Liver (tissue), 8 donors: ENCODE measurements at regions not wholly inside any gene's neighbourhood (a gene's known extent, or its start where the extent isn't known, plus 50 kb on each side); places are given as distances from the start of the nearest gene placed in this dataset.

Experiments
- DNase-seq: peaks from one replicate; pipeline ENCODE4 v3.0.0-alpha.2; 2017; ENCODE audit warnings: low spot score
- H3K27ac ChIP-seq, 2 donors: one replicate each; pipeline ENCODE4 v1.7.0; 2013; ENCODE audit warnings: inconsistent platforms in 2 of 2, low read length in 2 of 2, control low read depth in 1 of 2, low read depth in 1 of 2, mild to moderate bottlenecking in 1 of 2
- H3K27me3 ChIP-seq, 4 donors: one replicate each; pipeline versions ENCODE4 v1.6.1 to v1.7.0; 2013; ENCODE audit warnings: low read length in 3 of 4, inconsistent platforms in 1 of 4, mild to moderate bottlenecking in 1 of 4, moderate library complexity in 1 of 4; ENCODE audit not compliant: control insufficient read depth in 4 of 4, insufficient read depth in 4 of 4
- H3K36me3 ChIP-seq, 4 donors: one replicate each; pipeline versions ENCODE4 v1.6.1 to v1.7.0; 2013; ENCODE audit warnings: low read length in 3 of 4, mild to moderate bottlenecking in 3 of 4, low read depth in 1 of 4, moderate library complexity in 1 of 4; ENCODE audit not compliant: control insufficient read depth in 4 of 4, insufficient read depth in 3 of 4
- H3K4me1 ChIP-seq, 4 donors: one replicate each; pipeline versions ENCODE4 v1.6.1 to v1.7.0; 2013; ENCODE audit warnings: low read length in 3 of 4, mild to moderate bottlenecking in 3 of 4, moderate library complexity in 1 of 4; ENCODE audit not compliant: control insufficient read depth in 4 of 4, insufficient read depth in 4 of 4
- H3K4me3 ChIP-seq, 3 donors: one replicate each; pipeline versions ENCODE4 v1.6.1 to v1.7.0; 2013; ENCODE audit warnings: low read length in 3 of 3, control low read depth in 1 of 3, low read depth in 1 of 3, mild to moderate bottlenecking in 1 of 3
- H3K9ac ChIP-seq, 2 donors: one replicate each; pipeline ENCODE4 v1.7.0; 2013; ENCODE audit warnings: low read length in 2 of 2, mild to moderate bottlenecking in 2 of 2, moderate library complexity in 2 of 2, control low read depth in 1 of 2, low read depth in 1 of 2
- H3K9me3 ChIP-seq, 4 donors: one replicate each; pipeline versions ENCODE4 v1.6.1 to v1.7.0; 2013; ENCODE audit warnings: low read length in 3 of 4; ENCODE audit not compliant: control insufficient read depth in 4 of 4
- ATF3 ChIP-seq: IDR thresholded peaks from 2 replicates; pipeline ENCODE4 v1.6.1; 2016; ENCODE audit warnings: antibody characterized with exemption
- EGR1 ChIP-seq, 2 donors: IDR thresholded peaks; 2 replicates each; pipeline ENCODE4 v1.6.1; 2016 to 2018; ENCODE audit warnings: antibody characterized with exemption in 2 of 2, low read depth in 2 of 2
- FOXA1 ChIP-seq: IDR thresholded peaks from 2 replicates; pipeline ENCODE4 v1.6.1; 2016; ENCODE audit warnings: antibody characterized with exemption
- FOXA2 ChIP-seq: IDR thresholded peaks from 2 replicates; pipeline ENCODE4 v1.6.1; 2016; ENCODE audit warnings: antibody characterized with exemption
- GABPA ChIP-seq, 2 donors: IDR thresholded peaks in 1 of 2; conservative IDR thresholded peaks in 1 of 2; 2 replicates each; pipeline ENCODE4 v1.6.1; 2016; ENCODE audit warnings: antibody characterized with exemption in 2 of 2, mild to moderate bottlenecking in 1 of 2, moderate library complexity in 1 of 2
- HNF4A ChIP-seq, 2 donors: conservative IDR thresholded peaks; 2 replicates each; pipeline ENCODE4 v1.6.1; 2016; ENCODE audit warnings: antibody characterized with exemption in 2 of 2, mild to moderate bottlenecking in 2 of 2
- HNF4G ChIP-seq: IDR thresholded peaks from 2 replicates; pipeline ENCODE4 v1.6.1; 2016; ENCODE audit warnings: antibody characterized with exemption
- JUND ChIP-seq, 2 donors: IDR thresholded peaks; 2 replicates each; pipeline ENCODE4 v1.6.1; 2016; ENCODE audit warnings: antibody characterized with exemption in 2 of 2
- NR2F2 ChIP-seq: IDR thresholded peaks from 2 replicates; pipeline ENCODE4 v1.6.1; 2016; ENCODE audit warnings: antibody characterized with exemption
- RAD21 ChIP-seq, 2 donors: IDR thresholded peaks; 2 replicates each; pipeline ENCODE4 v1.6.1; 2016; ENCODE audit warnings: antibody characterized with exemption in 2 of 2, mild to moderate bottlenecking in 2 of 2
- RXRA ChIP-seq, 2 donors: IDR thresholded peaks; 2 replicates each; pipeline ENCODE4 v1.6.1; 2017 to 2018; ENCODE audit warnings: antibody characterized with exemption in 2 of 2, mild to moderate bottlenecking in 1 of 2
- SP1 ChIP-seq: IDR thresholded peaks from 2 replicates; pipeline ENCODE4 v1.6.1; 2018; ENCODE audit warnings: antibody characterized with exemption, mild to moderate bottlenecking
- TAF1 ChIP-seq: conservative IDR thresholded peaks from 2 replicates; pipeline ENCODE4 v1.6.1; 2016; ENCODE audit warnings: antibody characterized with exemption, mild to moderate bottlenecking
- YY1 ChIP-seq: IDR thresholded peaks from 2 replicates; pipeline ENCODE4 v1.6.1; 2016; ENCODE audit warnings: antibody characterized with exemption, mild to moderate bottlenecking
- WGBS: extraction: QIAGEN DNeasy Blood & Tissue Kit; methylation state at CpG from one replicate; pipeline ENCODE4 v1.1.7; 2013; 5-methylcytosine and 5-hydroxymethylcytosine counted together
- TF ChIP-seq, protein P1 (sequence below): fragments of 150-350 bp; IDR thresholded peaks from 2 replicates; pipeline ENCODE4 v1.5.1; 2017; ENCODE audit warnings: improper control_type of control experiment, low read depth, low read length; ENCODE audit not compliant: missing input control
- TF ChIP-seq, protein P2 (sequence below): IDR thresholded peaks from 2 replicates; pipeline ENCODE4 v1.6.1; 2016; ENCODE audit warnings: antibody characterized with exemption
- TF ChIP-seq, protein P3 (sequence below): IDR thresholded peaks from 2 replicates; pipeline ENCODE4 v1.6.1; 2016; ENCODE audit warnings: antibody characterized with exemption
- donor health status: healthy.
- donor health status: healthy.
- donor health status: healthy.
- donor health status: healthy.
- donor health status: healthy.

- no peaks in the 10 kb centered on the region for H3K9me3 ChIP-seq
- no peak for TF ChIP-seq HNF4G
- TF ChIP-seq FOXA1 = no peak
- no peak for TF ChIP-seq EGR1 (IDR thresholded peaks at IDR 0.05; ENCODE audit: low read depth in 2 of 2)
- no peak for TF ChIP-seq TAF1
- TF ChIP-seq, protein P1, sequence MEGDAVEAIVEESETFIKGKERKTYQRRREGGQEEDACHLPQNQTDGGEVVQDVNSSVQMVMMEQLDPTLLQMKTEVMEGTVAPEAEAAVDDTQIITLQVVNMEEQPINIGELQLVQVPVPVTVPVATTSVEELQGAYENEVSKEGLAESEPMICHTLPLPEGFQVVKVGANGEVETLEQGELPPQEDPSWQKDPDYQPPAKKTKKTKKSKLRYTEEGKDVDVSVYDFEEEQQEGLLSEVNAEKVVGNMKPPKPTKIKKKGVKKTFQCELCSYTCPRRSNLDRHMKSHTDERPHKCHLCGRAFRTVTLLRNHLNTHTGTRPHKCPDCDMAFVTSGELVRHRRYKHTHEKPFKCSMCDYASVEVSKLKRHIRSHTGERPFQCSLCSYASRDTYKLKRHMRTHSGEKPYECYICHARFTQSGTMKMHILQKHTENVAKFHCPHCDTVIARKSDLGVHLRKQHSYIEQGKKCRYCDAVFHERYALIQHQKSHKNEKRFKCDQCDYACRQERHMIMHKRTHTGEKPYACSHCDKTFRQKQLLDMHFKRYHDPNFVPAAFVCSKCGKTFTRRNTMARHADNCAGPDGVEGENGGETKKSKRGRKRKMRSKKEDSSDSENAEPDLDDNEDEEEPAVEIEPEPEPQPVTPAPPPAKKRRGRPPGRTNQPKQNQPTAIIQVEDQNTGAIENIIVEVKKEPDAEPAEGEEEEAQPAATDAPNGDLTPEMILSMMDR = no peak
- TF ChIP-seq JUND (IDR thresholded peaks at IDR 0.05) = no peak
- no peak for TF ChIP-seq FOXA2
- TF ChIP-seq, protein P2, sequence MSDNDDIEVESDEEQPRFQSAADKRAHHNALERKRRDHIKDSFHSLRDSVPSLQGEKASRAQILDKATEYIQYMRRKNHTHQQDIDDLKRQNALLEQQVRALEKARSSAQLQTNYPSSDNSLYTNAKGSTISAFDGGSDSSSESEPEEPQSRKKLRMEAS = no peak
- TF ChIP-seq ATF3 = no peak
- TF ChIP-seq YY1 = no peak
- no peak for TF ChIP-seq HNF4A (conservative IDR thresholded peaks at IDR 0.05)
- no peak for TF ChIP-seq SP1
- TF ChIP-seq RXRA (IDR thresholded peaks at IDR 0.05) = no peak
- no peak for TF ChIP-seq RAD21 (IDR thresholded peaks at IDR 0.05)
- TF ChIP-seq, protein P3, sequence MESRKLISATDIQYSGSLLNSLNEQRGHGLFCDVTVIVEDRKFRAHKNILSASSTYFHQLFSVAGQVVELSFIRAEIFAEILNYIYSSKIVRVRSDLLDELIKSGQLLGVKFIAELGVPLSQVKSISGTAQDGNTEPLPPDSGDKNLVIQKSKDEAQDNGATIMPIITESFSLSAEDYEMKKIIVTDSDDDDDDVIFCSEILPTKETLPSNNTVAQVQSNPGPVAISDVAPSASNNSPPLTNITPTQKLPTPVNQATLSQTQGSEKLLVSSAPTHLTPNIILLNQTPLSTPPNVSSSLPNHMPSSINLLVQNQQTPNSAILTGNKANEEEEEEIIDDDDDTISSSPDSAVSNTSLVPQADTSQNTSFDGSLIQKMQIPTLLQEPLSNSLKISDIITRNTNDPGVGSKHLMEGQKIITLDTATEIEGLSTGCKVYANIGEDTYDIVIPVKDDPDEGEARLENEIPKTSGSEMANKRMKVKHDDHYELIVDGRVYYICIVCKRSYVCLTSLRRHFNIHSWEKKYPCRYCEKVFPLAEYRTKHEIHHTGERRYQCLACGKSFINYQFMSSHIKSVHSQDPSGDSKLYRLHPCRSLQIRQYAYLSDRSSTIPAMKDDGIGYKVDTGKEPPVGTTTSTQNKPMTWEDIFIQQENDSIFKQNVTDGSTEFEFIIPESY = no peak
- no peak for TF ChIP-seq GABPA (IDR thresholded peaks at IDR 0.05 in 1 of 2, conservative IDR thresholded peaks at IDR 0.05 in 1 of 2)
- no peak for TF ChIP-seq NR2F2
- H3K36me3 ChIP-seq = no peaks in the 10 kb centered on the region
- no peaks in the 10 kb centered on the region for H3K4me1 ChIP-seq
- no peak overlapping the region for H3K9ac ChIP-seq
- no peak overlapping the region for H3K27ac ChIP-seq
- no peak for DNase-seq
- no peak overlapping the region for H3K4me3 ChIP-seq
- peaks cover 0 to 20% (median 0%) of the 10 kb centered on the region in 4 donors for H3K27me3 ChIP-seq
- 66% methylated on average over 3 of the region's 3 CpGs for WGBS
Observed at GRCh38 chr1:162941024-162941423, 80.0 kb upstream of the CCDC190 start.

DNA sequence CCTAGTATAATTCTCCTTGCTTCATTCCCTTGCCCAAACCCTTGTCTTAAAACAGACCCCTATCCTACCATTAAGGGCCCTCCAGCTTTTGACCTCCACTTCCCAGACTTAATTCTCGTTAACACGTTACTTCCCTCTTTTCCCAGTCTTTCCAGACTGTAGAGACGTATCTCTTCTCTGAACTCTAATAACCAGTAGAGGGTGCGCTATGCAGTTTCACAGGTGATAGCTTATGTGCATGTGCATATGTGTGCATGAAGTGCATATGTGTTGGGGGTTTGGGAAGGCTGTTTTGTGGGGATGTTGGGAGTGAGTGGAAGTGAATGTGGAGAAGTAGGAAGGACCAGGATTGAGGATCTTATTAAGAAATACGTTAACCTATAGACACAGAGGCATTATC, 78.1 kb upstream of the CCDC190 start:
- no peak overlapping the region for H3K9ac ChIP-seq
- no peak overlapping the region for H3K4me3 ChIP-seq
- WGBS = 78% methylated on average over 5 of the region's 5 CpGs
- no peak overlapping the region for H3K27ac ChIP-seq
- H3K27me3 ChIP-seq = peaks cover 0 to 20% (median 0%) of the 10 kb centered on the region in 4 donors
- no peaks in the 10 kb centered on the region for H3K9me3 ChIP-seq
- H3K4me1 ChIP-seq = no peaks in the 10 kb centered on the region
- TF ChIP-seq, protein P2 = no peak
- TF ChIP-seq ATF3 (no peak), HNF4G (no peak), RXRA (IDR thresholded peaks at IDR 0.05) (no peak)
- no peaks in the 10 kb centered on the region for H3K36me3 ChIP-seq
- no peak for DNase-seq
